K562 (cell line): ENCODE measurements at regions not wholly inside any gene's neighbourhood (a gene's known extent, or its start where the extent isn't known, plus 50 kb on each side); places are given as distances from the start of the nearest gene placed in this dataset.

Experiments used
- CCNT2 ChIP-seq: IDR thresholded peaks from 2 replicates; pipeline ENCODE4 v1.6.1; 2011; ENCODE audit warnings: borderline replicate concordance, low read depth, mild to moderate bottlenecking, moderate library complexity, mixed read lengths, low read length; ENCODE audit not compliant: insufficient read length; ENCODE audit errors: extremely low read depth
- CHAMP1 ChIP-seq: fragments of 450-650 bp; IDR thresholded peaks from 2 replicates; pipeline ENCODE4 v1.6.1; 2016; ENCODE audit warnings: mild to moderate bottlenecking
- E2F5 ChIP-seq: sonication (generic); formaldehyde crosslinking; IDR thresholded peaks from 2 replicates; pipeline ENCODE4 v1.8.0; 2022; ENCODE audit warnings: mild to moderate bottlenecking, missing genetic modification reagents
- EWSR1 ChIP-seq: fragments of 450-650 bp; IDR thresholded peaks from 2 replicates; pipeline ENCODE4 v1.6.1; 2018; ENCODE audit warnings: borderline replicate concordance, mild to moderate bottlenecking, low read depth, moderate library complexity; ENCODE audit not compliant: partially characterized antibody
- FOXJ2 ChIP-seq: fragments of 200-800 bp; sonication (Bioruptor generic); IDR thresholded peaks from 2 replicates; pipeline ENCODE4 v1.6.1; 2016; ENCODE audit warnings: missing genetic modification characterization, missing compliant biosample characterization
- GABPB2 ChIP-seq: fragments of 250-450 bp; sonication (Bioruptor Pico); conservative IDR thresholded peaks from 2 replicates; pipeline ENCODE4 v1.5.1; 2021; ENCODE audit warnings: mild to moderate bottlenecking
- GATAD2B ChIP-seq: fragments of 450-650 bp; IDR thresholded peaks from 2 replicates; pipeline ENCODE4 v1.6.1; 2017; ENCODE audit warnings: mild to moderate bottlenecking, borderline replicate concordance
- NFE2L1 ChIP-seq: fragments of 450-650 bp; IDR thresholded peaks from 2 replicates; pipeline ENCODE4 v1.6.1; 2016; ENCODE audit warnings: missing genetic modification characterization, low read depth, mild to moderate bottlenecking, missing compliant biosample characterization, moderate library complexity, borderline replicate concordance
- PCBP1 ChIP-seq: fragments of 200-400 bp; formaldehyde crosslinking; IDR thresholded peaks from 2 replicates; pipeline ENCODE4 v1.6.1; 2018; ENCODE audit warnings: mild to moderate bottlenecking, low read depth, low read length; ENCODE audit not compliant: poor library complexity, severe bottlenecking
- POLR2AphosphoS2 ChIP-seq: IDR thresholded peaks from 2 replicates; pipeline ENCODE4 v1.6.1; 2012; ENCODE audit warnings: low read length, improper control_type of control experiment
- PTBP1 ChIP-seq: fragments of 200-400 bp; formaldehyde crosslinking; IDR thresholded peaks from 2 replicates; pipeline ENCODE4 v1.6.1; 2017; ENCODE audit warnings: low read depth, low read length
- SP2 ChIP-seq: IDR thresholded peaks from 2 replicates; pipeline ENCODE4 v1.6.1; 2011; ENCODE audit warnings: mild to moderate bottlenecking, low read depth, low read length, moderate library complexity; ENCODE audit not compliant: poor library complexity, severe bottlenecking; ENCODE audit errors: extremely low read depth
- TAF9B ChIP-seq: fragments of 450-650 bp; IDR thresholded peaks from 2 replicates; pipeline ENCODE4 v1.6.1; 2018; ENCODE audit warnings: mild to moderate bottlenecking; ENCODE audit not compliant: partially characterized antibody
- U2AF2 ChIP-seq: fragments of 200-400 bp; formaldehyde crosslinking; optimal IDR thresholded peaks from 2 replicates; pipeline ENCODE3; 2017; ENCODE audit warnings: low read depth, mild to moderate bottlenecking, low read length
- WHSC1 ChIP-seq: IDR thresholded peaks from one replicate; pipeline ENCODE4 v1.6.1; 2012; ENCODE audit warnings: low read length, control low read depth, inconsistent platforms
- XRCC5 ChIP-seq: fragments of 200-400 bp; formaldehyde crosslinking; IDR thresholded peaks from 2 replicates; pipeline ENCODE4 v1.6.1; 2017; ENCODE audit warnings: low read depth, mild to moderate bottlenecking, low read length
- ZBTB33 ChIP-seq: sonication (generic); formaldehyde crosslinking; IDR thresholded peaks from 2 replicates; pipeline ENCODE4 v1.8.1; 2023; ENCODE audit warnings: mild to moderate bottlenecking, missing genetic modification reagents
- ZBTB7A ChIP-seq: IDR thresholded peaks from 2 replicates; pipeline ENCODE4 v1.6.1; 2011; ENCODE audit warnings: low read depth, mild to moderate bottlenecking, low read length, moderate library complexity, borderline replicate concordance; ENCODE audit not compliant: control insufficient read depth
- ZKSCAN3 ChIP-seq: fragments of 250-450 bp; sonication (Bioruptor Pico); IDR thresholded peaks from 2 replicates; pipeline ENCODE4 v1.4.0; 2020
- ZNF324 ChIP-seq: fragments of 250-450 bp; sonication (Bioruptor Pico); IDR thresholded peaks from 2 replicates; pipeline ENCODE4 v1.4.0; 2020; ENCODE audit warnings: mild to moderate bottlenecking
- ZNF511 ChIP-seq: sonication (generic); formaldehyde crosslinking; IDR thresholded peaks from 2 replicates; pipeline ENCODE4 v1.8.0; 2022; ENCODE audit warnings: mild to moderate bottlenecking, missing genetic modification reagents
- ZNF76 ChIP-seq: fragments of 250-450 bp; sonication (Bioruptor Pico); IDR thresholded peaks from 2 replicates; pipeline ENCODE4 v1.4.0; 2020; ENCODE audit warnings: mild to moderate bottlenecking, moderate library complexity, borderline replicate concordance

- TF ChIP-seq ZBTB33 (CRISPR knock-in tag) (no peak), FOXJ2 (tag) (no peak), ZNF76 (CRISPR knock-in tag) (no peak), GABPB2 (CRISPR knock-in tag) (no peak), XRCC5 (no peak), SP2 (no peak), ZNF324 (CRISPR knock-in tag) (no peak), U2AF2 (no peak), WHSC1 (no peak), PTBP1 (no peak), CHAMP1 (peak; percentile 58; the same call in 1 of the 2 replicates), EWSR1 (no peak), POLR2AphosphoS2 (no peak), TAF9B (no peak), GATAD2B (0 out of 2 replicates have a peak, but pooled peaks have one; percentile 25), ZBTB7A (no peak), PCBP1 (no peak), E2F5 (CRISPR knock-in tag) (no peak), NFE2L1 (tag) (no peak), CCNT2 (no peak), ZKSCAN3 (CRISPR knock-in tag) (no peak), ZNF511 (CRISPR knock-in tag) (no peak)
Observed at GRCh38 chr11:86160541-86161149, 83.9 kb upstream of the EED start (continued).
